ENCODE measurements at regions not wholly inside any gene's neighbourhood (a gene's known extent, or its start where the extent isn't known, plus 50 kb on each side); places are given as distances from the start of the nearest gene placed in this dataset.

- 95% methylated on average over 6 of the region's 6 CpGs for WGBS
- TF ChIP-seq, protein P1, sequence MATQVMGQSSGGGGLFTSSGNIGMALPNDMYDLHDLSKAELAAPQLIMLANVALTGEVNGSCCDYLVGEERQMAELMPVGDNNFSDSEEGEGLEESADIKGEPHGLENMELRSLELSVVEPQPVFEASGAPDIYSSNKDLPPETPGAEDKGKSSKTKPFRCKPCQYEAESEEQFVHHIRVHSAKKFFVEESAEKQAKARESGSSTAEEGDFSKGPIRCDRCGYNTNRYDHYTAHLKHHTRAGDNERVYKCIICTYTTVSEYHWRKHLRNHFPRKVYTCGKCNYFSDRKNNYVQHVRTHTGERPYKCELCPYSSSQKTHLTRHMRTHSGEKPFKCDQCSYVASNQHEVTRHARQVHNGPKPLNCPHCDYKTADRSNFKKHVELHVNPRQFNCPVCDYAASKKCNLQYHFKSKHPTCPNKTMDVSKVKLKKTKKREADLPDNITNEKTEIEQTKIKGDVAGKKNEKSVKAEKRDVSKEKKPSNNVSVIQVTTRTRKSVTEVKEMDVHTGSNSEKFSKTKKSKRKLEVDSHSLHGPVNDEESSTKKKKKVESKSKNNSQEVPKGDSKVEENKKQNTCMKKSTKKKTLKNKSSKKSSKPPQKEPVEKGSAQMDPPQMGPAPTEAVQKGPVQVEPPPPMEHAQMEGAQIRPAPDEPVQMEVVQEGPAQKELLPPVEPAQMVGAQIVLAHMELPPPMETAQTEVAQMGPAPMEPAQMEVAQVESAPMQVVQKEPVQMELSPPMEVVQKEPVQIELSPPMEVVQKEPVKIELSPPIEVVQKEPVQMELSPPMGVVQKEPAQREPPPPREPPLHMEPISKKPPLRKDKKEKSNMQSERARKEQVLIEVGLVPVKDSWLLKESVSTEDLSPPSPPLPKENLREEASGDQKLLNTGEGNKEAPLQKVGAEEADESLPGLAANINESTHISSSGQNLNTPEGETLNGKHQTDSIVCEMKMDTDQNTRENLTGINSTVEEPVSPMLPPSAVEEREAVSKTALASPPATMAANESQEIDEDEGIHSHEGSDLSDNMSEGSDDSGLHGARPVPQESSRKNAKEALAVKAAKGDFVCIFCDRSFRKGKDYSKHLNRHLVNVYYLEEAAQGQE (IDR thresholded peaks at IDR 0.05), result no peak
- TF ChIP-seq TAF1 (conservative IDR thresholded peaks at IDR 0.05) (no peak), JUND (IDR thresholded peaks at IDR 0.05) (no peak), NR2F2 (IDR thresholded peaks at IDR 0.05) (no peak), CTCF (IDR thresholded peaks at IDR 0.05; ENCODE audit: low read depth, low read length, missing input control) (no peak), YY1 (IDR thresholded peaks at IDR 0.05) (no peak), HNF4A (conservative IDR thresholded peaks at IDR 0.05) (no peak), RAD21 (IDR thresholded peaks at IDR 0.05) (no peak), ZBTB33 (IDR thresholded peaks at IDR 0.05) (no peak), HNF4G (IDR thresholded peaks at IDR 0.05) (no peak), MAX (IDR thresholded peaks at IDR 0.05) (no peak), FOXA1 (IDR thresholded peaks at IDR 0.05) (no peak), ATF3 (IDR thresholded peaks at IDR 0.05) (no peak)
- Histone ChIP-seq H3K9me3 (ENCODE audit: control insufficient read depth in 4 of 4, low read length in 3 of 4) (no peaks in the 10 kb centered on the region), H3K9ac (ENCODE audit: low read depth in 1 of 2, low read length in 2 of 2) (no peak overlapping the region), H3K4me3 (ENCODE audit: low read depth in 1 of 3, low read length in 3 of 3) (no peak overlapping the region), H3K36me3 (ENCODE audit: control insufficient read depth in 4 of 4, insufficient read depth in 3 of 4, low read depth in 1 of 4, low read length in 3 of 4) (no peaks in the 10 kb centered on the region), H3K4me1 (ENCODE audit: control insufficient read depth in 4 of 4, insufficient read depth in 4 of 4, low read length in 3 of 4) (peaks cover 0 to 3% (median 0%) of the 10 kb centered on the region in 4 donors), H3K27ac (ENCODE audit: low read depth in 1 of 2, low read length in 2 of 2) (no peak overlapping the region), H3K27me3 (ENCODE audit: control insufficient read depth in 4 of 4, insufficient read depth in 4 of 4, low read length in 3 of 4) (no peaks in the 10 kb centered on the region)
- DNase-seq (ENCODE audit: low spot score), result no peak
These were observed 293.6 kb upstream of the ATP5MC3 start for GRCh38 chr2:175475130-175475529.

- no peak overlapping the region for H3K9ac ChIP-seq (ENCODE audit: low read depth in 1 of 2, low read length in 2 of 2)
- no peaks in the 10 kb centered on the region for H3K27me3 ChIP-seq (ENCODE audit: control insufficient read depth in 4 of 4, insufficient read depth in 4 of 4, low read length in 3 of 4)
- no peak for DNase-seq (ENCODE audit: low spot score)
- TF ChIP-seq RAD21 (IDR thresholded peaks at IDR 0.05), result no peak
- no peaks in the 10 kb centered on the region for H3K9me3 ChIP-seq (ENCODE audit: control insufficient read depth in 4 of 4, low read length in 3 of 4)
- H3K36me3 ChIP-seq (ENCODE audit: control insufficient read depth in 4 of 4, insufficient read depth in 3 of 4, low read depth in 1 of 4, low read length in 3 of 4), result no peaks in the 10 kb centered on the region
- WGBS, result 64% methylated on average over 7 of the region's 7 CpGs
- no peak overlapping the region for H3K4me3 ChIP-seq (ENCODE audit: low read depth in 1 of 3, low read length in 3 of 3)
- H3K4me1 ChIP-seq (ENCODE audit: control insufficient read depth in 4 of 4, insufficient read depth in 4 of 4, low read length in 3 of 4), result no peaks in the 10 kb centered on the region
- H3K27ac ChIP-seq (ENCODE audit: low read depth in 1 of 2, low read length in 2 of 2), result no peak overlapping the region
These were observed 287.1 kb upstream of the ATP5MC3 start for GRCh38 chr2:175468431-175469098.
